Endothelial cell of umbilical vein (primary cell): ENCODE measurements at regions not wholly inside any gene's neighbourhood (a gene's known extent, or its start where the extent isn't known, plus 50 kb on each side); places are given as distances from the start of the nearest gene placed in this dataset.

ENCODE experiments used
- CTCF ChIP-seq, 2 donors: IDR thresholded peaks; 1 replicate in 1 of 2; 2 replicates in 1 of 2; pipeline ENCODE4 v1.5.1; 2011; ENCODE audit warnings: low read length in 2 of 2, mild to moderate bottlenecking in 2 of 2, moderate library complexity in 2 of 2, control low read depth in 1 of 2, inconsistent platforms in 1 of 2, low read depth in 1 of 2; ENCODE audit not compliant: insufficient read depth in 1 of 2; ENCODE audit errors: extremely low read depth in 1 of 2
- EZH2 ChIP-seq: IDR thresholded peaks from 2 replicates; pipeline ENCODE4 v1.6.1; 2012; ENCODE audit warnings: borderline replicate concordance, low read depth, mild to moderate bottlenecking, moderate library complexity, low read length, inconsistent platforms; ENCODE audit not compliant: severe bottlenecking
- FOS ChIP-seq: IDR thresholded peaks from 2 replicates; pipeline ENCODE4 v1.6.1; 2011; ENCODE audit warnings: mild to moderate bottlenecking, low read length, moderate library complexity, borderline replicate concordance; ENCODE audit not compliant: insufficient read depth
- JUN ChIP-seq: IDR thresholded peaks from 2 replicates; pipeline ENCODE4 v1.6.1; 2011; ENCODE audit warnings: borderline replicate concordance, low read depth; ENCODE audit not compliant: insufficient read length, insufficient read depth
- MYC ChIP-seq: IDR thresholded peaks from one replicate; pipeline ENCODE4 v1.6.1; 2011; ENCODE audit warnings: mild to moderate bottlenecking, low read depth, low read length
- POLR2A ChIP-seq: IDR thresholded peaks from 2 replicates; pipeline ENCODE4 v1.6.1; 2012; ENCODE audit warnings: low read depth, mild to moderate bottlenecking, control low read depth, low read length
- POLR2AphosphoS5 ChIP-seq: IDR thresholded peaks from 2 replicates; pipeline ENCODE4 v1.6.1; 2012; ENCODE audit warnings: low read depth, mild to moderate bottlenecking, control low read depth, low read length, moderate library complexity; ENCODE audit not compliant: insufficient read depth
- TF ChIP-seq, protein P1 (sequence below): IDR thresholded peaks from 2 replicates; pipeline ENCODE4 v1.6.1; 2011; ENCODE audit not compliant: insufficient read depth, insufficient read length

DNA sequence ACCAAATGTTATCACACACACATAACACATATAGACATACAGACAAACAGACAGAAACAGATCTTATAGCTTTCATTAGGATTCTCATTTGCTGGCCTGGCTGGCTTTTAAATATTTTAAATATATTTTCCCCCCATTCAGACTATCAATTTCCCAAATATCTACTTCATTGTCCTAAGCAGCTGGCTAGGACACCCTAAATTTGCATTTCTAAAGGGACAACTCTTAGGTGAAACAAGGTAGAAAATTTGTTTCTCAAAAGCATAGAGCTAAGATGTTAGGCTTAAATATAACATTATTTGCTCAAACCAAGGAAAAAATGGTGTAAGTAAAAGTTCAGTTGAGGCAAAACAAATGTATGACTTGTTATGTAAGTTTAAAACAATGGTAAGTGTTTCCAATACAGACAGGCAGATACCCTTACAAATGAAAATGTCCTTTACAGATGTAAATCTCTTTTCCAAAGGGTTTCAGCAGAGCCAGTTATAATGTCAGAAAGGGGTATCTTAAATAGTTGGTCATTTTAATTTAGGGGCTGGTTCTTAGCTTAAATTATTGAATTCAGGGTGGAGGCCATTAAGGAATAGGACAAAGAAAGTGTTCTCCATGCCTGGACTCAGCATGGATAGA lies 522.8 kb downstream of the DMRTA1 start:
- TF ChIP-seq EZH2 (no peak), CTCF (IDR thresholded peaks at IDR 0.05; ENCODE audit: extremely low read depth in 1 of 2, insufficient read depth in 1 of 2, low read depth in 1 of 2, low read length in 2 of 2) (no peak), POLR2A (no peak), MYC (no peak), JUN (no peak), POLR2AphosphoS5 (no peak), FOS (no peak)
- TF ChIP-seq, protein P1, sequence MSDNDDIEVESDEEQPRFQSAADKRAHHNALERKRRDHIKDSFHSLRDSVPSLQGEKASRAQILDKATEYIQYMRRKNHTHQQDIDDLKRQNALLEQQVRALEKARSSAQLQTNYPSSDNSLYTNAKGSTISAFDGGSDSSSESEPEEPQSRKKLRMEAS: no peak
